K562 (cell line): ENCODE measurements at regions not wholly inside any gene's neighbourhood (a gene's known extent, or its start where the extent isn't known, plus 50 kb on each side); places are given as distances from the start of the nearest gene placed in this dataset.

Source experiments
- ATAC-seq: fragments of 200-7000 bp; cut with Tn5 transposase; 3 replicates; pipeline ENCODE4 v1.9.1; 2020; ENCODE audit warnings: moderate library complexity
- BruUV-seq: library from RNA; stranded (reverse); fragments of 400-500 nt; replicated peaks from 2 replicates; lab custom pipeline; 2021; lab: Mats Ljungman, UMichigan
- CTCF ChIA-PET: fragments of 300-600 bp; formaldehyde crosslinking; extraction: SDS; loops from one replicate; lab custom pipeline; 2021; ENCODE audit warnings: low intra/inter-chr PET ratio; lab: Yijun Ruan, JAX
- POLR2A ChIA-PET: fragments of 300-600, 350-650 bp; sonication (Branson Sonifier 250); formaldehyde crosslinking; extraction: SDS; loops from one replicate; lab custom pipeline; 2021; ENCODE audit warnings: antibody characterized with exemption, inconsistent platforms; lab: Yijun Ruan, JAX
- DNase-seq, 4 experiments: peaks; one replicate each; pipeline versions ENCODE4 v3.0.0 to v3.0.0-alpha.2; 2011 to 2018; ENCODE audit warnings: low spot score in 3 of 4, mixed read lengths in 3 of 4; ENCODE audit errors: extremely low read depth in 1 of 4
- FAIRE-seq: peaks from 2 replicates; lab custom pipeline; 2011; peaks lifted over from hg19 to GRCh38; lab: Jason Lieb, UNC
- H2AFZ ChIP-seq: 2 replicates; pipeline ENCODE4 v1.6.0; 2011; ENCODE audit warnings: low read depth, low read length, control low read depth, inconsistent platforms
- H3K27ac ChIP-seq: fragments of 200-600 bp; 3 replicates; pipeline ENCODE4 v1.8.0; 2011; ENCODE audit warnings: low read depth, mild to moderate bottlenecking, control low read depth, inconsistent platforms, low read length, moderate library complexity, mixed read lengths; ENCODE audit errors: extremely low read depth
- H3K27me3 ChIP-seq, 2 experiments: fragments of 300-600 bp in 1 of 2; 2 replicates in 1 of 2; 3 replicates in 1 of 2; pipeline versions ENCODE4 v1.6.0 to v1.8.0; 2011; ENCODE audit warnings: inconsistent platforms in 2 of 2, low read length in 2 of 2, mild to moderate bottlenecking in 1 of 2, mixed read lengths in 1 of 2, moderate library complexity in 1 of 2; ENCODE audit not compliant: control insufficient read depth in 2 of 2, insufficient read depth in 2 of 2
- H3K36me3 ChIP-seq: fragments of 300-600 bp; 3 replicates; pipeline ENCODE4 v1.8.0; 2011; ENCODE audit warnings: mild to moderate bottlenecking, low read length, inconsistent platforms; ENCODE audit not compliant: control insufficient read depth, insufficient read depth
- H3K4me1 ChIP-seq, 2 experiments: fragments of 200-600 bp in 1 of 2; replicated peaks in 1 of 2; 2 replicates in 1 of 2; 3 replicates in 1 of 2; pipeline versions ENCODE4 v1.5.1 to v1.8.0; 2011; ENCODE audit warnings: inconsistent platforms in 2 of 2, low read length in 2 of 2, mild to moderate bottlenecking in 1 of 2, mixed read lengths in 1 of 2, moderate library complexity in 1 of 2; ENCODE audit not compliant: control insufficient read depth in 2 of 2, insufficient read depth in 2 of 2
- H3K4me2 ChIP-seq: 2 replicates; pipeline ENCODE4 v1.6.1; 2011; ENCODE audit warnings: low read length, control low read depth, inconsistent platforms, mixed read lengths; ENCODE audit not compliant: insufficient read depth
- H3K4me3 ChIP-seq: fragments of 200-600 bp; sonication (generic), shearing (Covaris generic); 2 replicates; pipeline ENCODE4 v1.5.1; 2016; ENCODE audit warnings: control low read depth, inconsistent platforms
- H3K79me2 ChIP-seq: fragments of 200-600 bp; 3 replicates; pipeline ENCODE4 v1.8.0; 2011; ENCODE audit warnings: low read length, inconsistent platforms; ENCODE audit not compliant: control insufficient read depth, insufficient read depth
- H3K9ac ChIP-seq, 2 experiments: 2 replicates each; pipeline versions ENCODE4 v1.6.0 to v1.6.1; 2011; ENCODE audit warnings: low read depth in 2 of 2, low read length in 2 of 2, control low read depth in 1 of 2, inconsistent platforms in 1 of 2, mild to moderate bottlenecking in 1 of 2, mixed read lengths in 1 of 2; ENCODE audit not compliant: insufficient read depth in 1 of 2
- H3K9me1 ChIP-seq: one replicate; pipeline ENCODE4 v1.6.0; 2011; ENCODE audit warnings: inconsistent platforms, mild to moderate bottlenecking, low read length, moderate library complexity; ENCODE audit not compliant: control insufficient read depth, insufficient read depth
- H3K9me3 ChIP-seq: replicated peaks from 2 replicates; pipeline ENCODE4 v1.5.1; 2011; ENCODE audit warnings: low read depth, low read length, inconsistent platforms; ENCODE audit not compliant: control insufficient read depth, insufficient read depth
- H4K20me1 ChIP-seq: replicated peaks from 2 replicates; pipeline ENCODE4 v1.6.1; 2011; ENCODE audit warnings: low read length, inconsistent platforms, mixed read lengths; ENCODE audit not compliant: control insufficient read depth, insufficient read depth
- EP400 ChIP-seq: fragments of 450-650 bp; IDR thresholded peaks from 2 replicates; pipeline ENCODE4 v1.6.1; 2017; ENCODE audit warnings: antibody characterized with exemption, mild to moderate bottlenecking, moderate library complexity
- RFX5 ChIP-seq: IDR thresholded peaks from 2 replicates; pipeline ENCODE4 v1.6.1; 2011; ENCODE audit warnings: low read depth, mild to moderate bottlenecking, improper control_type of control experiment, low read length
- SMARCA4 ChIP-seq: fragments of 450-650 bp; IDR thresholded peaks from 2 replicates; pipeline ENCODE4 v1.6.1; 2016
- SMARCC2 ChIP-seq: fragments of 450-650 bp; IDR thresholded peaks from 2 replicates; pipeline ENCODE4 v1.6.1; 2017; ENCODE audit warnings: antibody characterized with exemption, moderate library complexity, mild to moderate bottlenecking, low read depth
- ZNF143 ChIP-seq: sonication (generic); formaldehyde crosslinking; IDR thresholded peaks from 2 replicates; pipeline ENCODE4 v1.9.0; 2022; ENCODE audit warnings: mild to moderate bottlenecking, missing genetic modification reagents
- ZNF146 ChIP-seq: IDR thresholded peaks from one replicate; pipeline ENCODE4 v1.6.1; 2018; ENCODE audit warnings: missing compliant biosample characterization; ENCODE audit not compliant: unreplicated experiment
- ZNF318 ChIP-seq, 2 experiments: fragments of 450-650 bp; IDR thresholded peaks; 2 replicates each; pipeline ENCODE4 v1.6.1; 2016; ENCODE audit warnings: mild to moderate bottlenecking in 2 of 2, borderline replicate concordance in 1 of 2, low read depth in 1 of 2, moderate library complexity in 1 of 2
- ZNF551 ChIP-seq: fragments of 250-450 bp; sonication (Bioruptor Pico); IDR thresholded peaks from 2 replicates; pipeline ENCODE4 v1.5.0; 2021; ENCODE audit warnings: mild to moderate bottlenecking, moderate library complexity
- ZNF717 ChIP-seq: fragments of 250-450 bp; sonication (Bioruptor Pico); IDR thresholded peaks from 2 replicates; pipeline ENCODE4 v1.5.0; 2021
- ZNF785 ChIP-seq: fragments of 250-450 bp; sonication (Bioruptor Pico); IDR thresholded peaks from 2 replicates; pipeline ENCODE4 v1.4.0; 2020; ENCODE audit warnings: mild to moderate bottlenecking
- WGBS: fragments of 100-300 bp; shearing (Covaris generic); methylation state at CpG from one replicate; pipeline ENCODE4 v1.1.6; 2016; ENCODE audit warnings: low coverage, mixed read lengths; ENCODE audit not compliant: insufficient coverage; ENCODE audit errors: missing lambda C conversion rate; 5-methylcytosine and 5-hydroxymethylcytosine counted together
- in situ Hi-C: fragments of 300-500 bp; cut with MboI; formaldehyde crosslinking; loops from 4 replicates; pipeline ENCODE4 v1.15.0; 2018; ENCODE audit warnings: inconsistent platforms, mixed read lengths
- intact Hi-C: fragments of 100-400 bp; cut with micrococcal nuclease; formaldehyde crosslinking; loops from 2 replicates; pipeline ENCODE4 v1.14.2; 2022

- TF ChIP-seq ZNF146 (CRISPR knock-in tag) (no peak), SMARCC2 (no peak)
Measured at GRCh38 chr15:37520026-37520425, 414.4 kb upstream of the TMCO5A start (continued).

- POLR2A ChIA-PET = no interaction called here
- BruUV-seq = no TSS peak
Measured at GRCh38 chr15:37520882-37521281, 413.6 kb upstream of the TMCO5A start.

GRCh38 chr15:37524601-37525000, 409.8 kb upstream of the TMCO5A start:
- Histone ChIP-seq H3K27me3 (no peaks in the 10 kb centered on the region), H3K4me1 (no peaks in the 10 kb centered on the region), H3K9ac (no peak overlapping the region), H3K4me2 (no peak overlapping the region), H4K20me1 (no peaks in the 10 kb centered on the region), H3K9me3 (no peaks in the 10 kb centered on the region), H3K79me2 (no peaks in the 10 kb centered on the region), H3K36me3 (no peaks in the 10 kb centered on the region), H2AFZ (no peak overlapping the region), H3K9me1 (no peaks in the 10 kb centered on the region), H3K4me3 (no peak overlapping the region), H3K27ac (no peak overlapping the region)
- DNase-seq = no peak
- in situ Hi-C loops = no loop called here
- intact Hi-C loops = no loop called here
- TF ChIP-seq RFX5 = no peak
- no peak for TF ChIP-seq ZNF143 (CRISPR knock-in tag)
- TF ChIP-seq ZNF318 (IDR thresholded peaks at IDR 0.05; ENCODE audit: borderline replicate concordance in 1 of 2, low read depth in 1 of 2) = no peak
- TF ChIP-seq SMARCA4 = no peak
- no peak for TF ChIP-seq ZNF785 (CRISPR knock-in tag)
- CTCF ChIA-PET = no interaction called here
- BruUV-seq = no TSS peak
- POLR2A ChIA-PET = no interaction called here
- FAIRE-seq = no peak
- no peak for ATAC-seq

More at GRCh38 chr15:37520882-37521281, 413.6 kb upstream of the TMCO5A start:
- Histone ChIP-seq H3K79me2 (no peaks in the 10 kb centered on the region), H3K36me3 (no peaks in the 10 kb centered on the region), H3K4me3 (no peak overlapping the region), H3K4me1 (no peaks in the 10 kb centered on the region), H2AFZ (no peak overlapping the region), H3K9me3 (no peaks in the 10 kb centered on the region)
- no peak for ATAC-seq
- in situ Hi-C loops = no loop called here
- no peak for TF ChIP-seq ZNF551 (CRISPR knock-in tag)
- TF ChIP-seq ZNF717 (CRISPR knock-in tag) = no peak
- no peak for TF ChIP-seq EP400
- TF ChIP-seq, all 486 proteins: peak for 0
- no peak overlapping the region for H3K27ac ChIP-seq
- H3K9ac ChIP-seq = no peak overlapping the region
- H3K4me2 ChIP-seq = no peak overlapping the region
- CTCF ChIA-PET = no interaction called here
- no peaks in the 10 kb centered on the region for H3K9me1 ChIP-seq
- intact Hi-C loops = no loop called here
- WGBS = 5% methylated on average over 1 of the region's 1 CpG
- no peaks in the 10 kb centered on the region for H4K20me1 ChIP-seq
- no peak for FAIRE-seq
- no peak for DNase-seq
- H3K27me3 ChIP-seq = no peaks in the 10 kb centered on the region
